ENCODE measurements at regions not wholly inside any gene's neighbourhood (a gene's known extent, or its start where the extent isn't known, plus 50 kb on each side); places are given as distances from the start of the nearest gene placed in this dataset.

DNA sequence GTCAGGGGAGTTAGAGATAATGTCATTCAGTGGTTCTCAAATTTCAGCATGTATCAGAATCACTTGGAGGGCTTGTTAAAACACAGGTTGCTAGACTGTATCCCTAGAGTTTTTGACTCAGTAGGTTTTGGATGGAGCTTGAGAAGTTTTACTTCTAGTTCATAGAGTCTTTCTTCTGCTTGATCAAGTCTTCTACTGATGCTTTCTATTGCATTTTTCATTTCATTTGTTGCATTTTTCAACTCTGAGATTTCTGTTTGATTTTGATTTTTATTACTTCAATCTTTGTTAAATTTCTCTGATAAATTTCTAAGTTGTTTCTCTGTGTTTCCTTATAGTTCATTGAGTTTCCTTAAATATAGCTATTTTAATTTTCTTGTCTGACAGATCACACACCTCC is 361.4 kb downstream of the RAPGEF2 start:
- H3K79me2 ChIP-seq (ENCODE audit: insufficient read depth, low read length): no peaks in the 10 kb centered on the region
- no peaks in the 10 kb centered on the region for H4K20me1 ChIP-seq (ENCODE audit: insufficient read depth)
- TF ChIP-seq SP1 (IDR thresholded peaks at IDR 0.05; ENCODE audit: low read depth): no peak
- no peak for TF ChIP-seq EZH2 (IDR thresholded peaks at IDR 0.05)
- TF ChIP-seq POLR2A (IDR thresholded peaks at IDR 0.05; ENCODE audit: borderline replicate concordance, extremely low read depth, insufficient read depth, insufficient read length): no peak
- no peak for TF ChIP-seq CBX3 (IDR thresholded peaks at IDR 0.05; ENCODE audit: low read depth)
- no peak for TF ChIP-seq ELF1 (IDR thresholded peaks at IDR 0.05; ENCODE audit: borderline replicate concordance, low read depth)
- TF ChIP-seq JUND (IDR thresholded peaks at IDR 0.05): no peak
- no peak for TF ChIP-seq POLR2AphosphoS5 (IDR thresholded peaks at IDR 0.05; ENCODE audit: low read depth, low read length)
- no peak overlapping the region for H3K9ac ChIP-seq (ENCODE audit: low read length)
- H3K27me3 ChIP-seq (ENCODE audit: insufficient read depth, low read length): no peaks in the 10 kb centered on the region
- H3K9me2 ChIP-seq (ENCODE audit: insufficient read depth): no peaks in the 10 kb centered on the region
- ATAC-seq (no peak), DNase-seq (ENCODE audit: low read depth, low spot score) (no peak)
- H3K4me3 ChIP-seq (replicated peaks in 1 of 2; ENCODE audit: low read depth in 1 of 2, low read length in 2 of 2): no peak overlapping the region
- H3K4me2 ChIP-seq (ENCODE audit: low read length): no peak overlapping the region
- ChIA-PET POLR2A (no interaction called here), CTCF (interaction anchor here (1.7 kb wide), 1 partner anchor 9 kb away, joined by 4 read pairs; no protein-coding TSS in a partner anchor), RAD21 (ENCODE audit: low non-redundant PET in 1 of 2, low total read pairs in 2 of 2, uncharacterized antibody in 2 of 2, unreplicated experiment in 2 of 2) (no interaction called here)
- H2AFZ ChIP-seq (ENCODE audit: low read depth, low read length, poor library complexity, severe bottlenecking): no peak overlapping the region
- no TSS peak for BruUV-seq (replicated peaks)
- no peaks in the 10 kb centered on the region for H3K36me3 ChIP-seq (ENCODE audit: control insufficient read depth in 1 of 2, insufficient read depth in 2 of 2, low read length in 2 of 2)
- no peak overlapping the region for H3K27ac ChIP-seq (ENCODE audit: low read depth, low read length)
- no peaks in the 10 kb centered on the region for H3K9me3 ChIP-seq (ENCODE audit: control insufficient read depth in 1 of 2, insufficient read depth in 1 of 2, low read depth in 1 of 2, low read length in 2 of 2)
- intact Hi-C loops (cut with micrococcal nuclease): no loop called here
- no peaks in the 10 kb centered on the region for H3K4me1 ChIP-seq (ENCODE audit: control insufficient read depth in 1 of 2, insufficient read depth in 2 of 2, low read length in 2 of 2)

DNA sequence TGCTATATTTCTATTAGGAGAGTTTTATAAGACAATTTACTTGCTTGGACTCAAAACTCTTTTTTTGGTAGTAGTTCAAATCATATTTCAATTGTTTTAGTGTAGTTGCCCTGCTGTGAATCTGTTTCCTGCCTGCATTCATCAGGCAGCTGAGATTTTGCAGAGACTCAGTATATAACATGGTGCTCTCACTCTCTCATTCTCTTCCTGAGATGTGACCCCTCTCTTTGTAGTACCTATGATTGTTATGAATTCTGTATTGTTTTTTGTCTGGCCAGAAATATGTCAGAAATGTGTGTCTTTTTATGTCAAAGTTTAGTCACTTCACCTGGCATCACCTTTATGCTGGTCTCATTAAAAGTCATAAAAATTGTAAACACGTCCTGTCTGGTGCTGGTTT is 374.0 kb downstream of the RAPGEF2 start:
- BruUV-seq (replicated peaks): no TSS peak
- ChIA-PET CTCF (no interaction called here), RAD21 (ENCODE audit: low non-redundant PET in 1 of 2, low total read pairs in 2 of 2, uncharacterized antibody in 2 of 2, unreplicated experiment in 2 of 2) (no interaction called here), POLR2A (no interaction called here)
- no peaks in the 10 kb centered on the region for H3K27me3 ChIP-seq (ENCODE audit: insufficient read depth, low read length)
- H3K4me3 ChIP-seq (replicated peaks in 1 of 2; ENCODE audit: low read depth in 1 of 2, low read length in 2 of 2): no peak overlapping the region
- no peaks in the 10 kb centered on the region for H3K9me3 ChIP-seq (ENCODE audit: control insufficient read depth in 1 of 2, insufficient read depth in 1 of 2, low read depth in 1 of 2, low read length in 2 of 2)
- H2AFZ ChIP-seq (ENCODE audit: low read depth, low read length, poor library complexity, severe bottlenecking): no peak overlapping the region
- ATAC-seq (no peak), DNase-seq (ENCODE audit: low read depth, low spot score) (no peak)
- no peak overlapping the region for H3K4me2 ChIP-seq (ENCODE audit: low read length)
- no peaks in the 10 kb centered on the region for H3K36me3 ChIP-seq (ENCODE audit: control insufficient read depth in 1 of 2, insufficient read depth in 2 of 2, low read length in 2 of 2)
- TF ChIP-seq, protein P1, sequence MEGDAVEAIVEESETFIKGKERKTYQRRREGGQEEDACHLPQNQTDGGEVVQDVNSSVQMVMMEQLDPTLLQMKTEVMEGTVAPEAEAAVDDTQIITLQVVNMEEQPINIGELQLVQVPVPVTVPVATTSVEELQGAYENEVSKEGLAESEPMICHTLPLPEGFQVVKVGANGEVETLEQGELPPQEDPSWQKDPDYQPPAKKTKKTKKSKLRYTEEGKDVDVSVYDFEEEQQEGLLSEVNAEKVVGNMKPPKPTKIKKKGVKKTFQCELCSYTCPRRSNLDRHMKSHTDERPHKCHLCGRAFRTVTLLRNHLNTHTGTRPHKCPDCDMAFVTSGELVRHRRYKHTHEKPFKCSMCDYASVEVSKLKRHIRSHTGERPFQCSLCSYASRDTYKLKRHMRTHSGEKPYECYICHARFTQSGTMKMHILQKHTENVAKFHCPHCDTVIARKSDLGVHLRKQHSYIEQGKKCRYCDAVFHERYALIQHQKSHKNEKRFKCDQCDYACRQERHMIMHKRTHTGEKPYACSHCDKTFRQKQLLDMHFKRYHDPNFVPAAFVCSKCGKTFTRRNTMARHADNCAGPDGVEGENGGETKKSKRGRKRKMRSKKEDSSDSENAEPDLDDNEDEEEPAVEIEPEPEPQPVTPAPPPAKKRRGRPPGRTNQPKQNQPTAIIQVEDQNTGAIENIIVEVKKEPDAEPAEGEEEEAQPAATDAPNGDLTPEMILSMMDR (IDR thresholded peaks at IDR 0.05 in 2 of 3, conservative IDR thresholded peaks at IDR 0.05 in 1 of 3; ENCODE audit: borderline replicate concordance in 1 of 3, insufficient read depth in 1 of 3, low read depth in 2 of 3, low read length in 2 of 3): no peak
- TF ChIP-seq TCF7L2 (IDR thresholded peaks at IDR 0.05; ENCODE audit: borderline replicate concordance, extremely low read depth, insufficient read depth, insufficient read length): no peak
- TF ChIP-seq, protein P2, sequence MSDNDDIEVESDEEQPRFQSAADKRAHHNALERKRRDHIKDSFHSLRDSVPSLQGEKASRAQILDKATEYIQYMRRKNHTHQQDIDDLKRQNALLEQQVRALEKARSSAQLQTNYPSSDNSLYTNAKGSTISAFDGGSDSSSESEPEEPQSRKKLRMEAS (IDR thresholded peaks at IDR 0.05): no peak
- TF ChIP-seq EGR1 (IDR thresholded peaks at IDR 0.05; ENCODE audit: low read depth): no peak
- no peak for TF ChIP-seq POLR2AphosphoS5 (IDR thresholded peaks at IDR 0.05; ENCODE audit: low read depth, low read length)
- no peak for TF ChIP-seq CBX3 (IDR thresholded peaks at IDR 0.05; ENCODE audit: low read depth)
- TF ChIP-seq FOSL1 (IDR thresholded peaks at IDR 0.05; ENCODE audit: low read depth): no peak
- no peak for TF ChIP-seq ZFX (IDR thresholded peaks at IDR 0.05)
- no peak for TF ChIP-seq JUND (IDR thresholded peaks at IDR 0.05)
- no peak for TF ChIP-seq EZH2phosphoT487 (IDR thresholded peaks at IDR 0.05; ENCODE audit: borderline replicate concordance)
- TF ChIP-seq, protein P3, sequence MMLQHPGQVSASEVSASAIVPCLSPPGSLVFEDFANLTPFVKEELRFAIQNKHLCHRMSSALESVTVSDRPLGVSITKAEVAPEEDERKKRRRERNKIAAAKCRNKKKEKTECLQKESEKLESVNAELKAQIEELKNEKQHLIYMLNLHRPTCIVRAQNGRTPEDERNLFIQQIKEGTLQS (IDR thresholded peaks at IDR 0.05): no peak
- TF ChIP-seq, protein P4, sequence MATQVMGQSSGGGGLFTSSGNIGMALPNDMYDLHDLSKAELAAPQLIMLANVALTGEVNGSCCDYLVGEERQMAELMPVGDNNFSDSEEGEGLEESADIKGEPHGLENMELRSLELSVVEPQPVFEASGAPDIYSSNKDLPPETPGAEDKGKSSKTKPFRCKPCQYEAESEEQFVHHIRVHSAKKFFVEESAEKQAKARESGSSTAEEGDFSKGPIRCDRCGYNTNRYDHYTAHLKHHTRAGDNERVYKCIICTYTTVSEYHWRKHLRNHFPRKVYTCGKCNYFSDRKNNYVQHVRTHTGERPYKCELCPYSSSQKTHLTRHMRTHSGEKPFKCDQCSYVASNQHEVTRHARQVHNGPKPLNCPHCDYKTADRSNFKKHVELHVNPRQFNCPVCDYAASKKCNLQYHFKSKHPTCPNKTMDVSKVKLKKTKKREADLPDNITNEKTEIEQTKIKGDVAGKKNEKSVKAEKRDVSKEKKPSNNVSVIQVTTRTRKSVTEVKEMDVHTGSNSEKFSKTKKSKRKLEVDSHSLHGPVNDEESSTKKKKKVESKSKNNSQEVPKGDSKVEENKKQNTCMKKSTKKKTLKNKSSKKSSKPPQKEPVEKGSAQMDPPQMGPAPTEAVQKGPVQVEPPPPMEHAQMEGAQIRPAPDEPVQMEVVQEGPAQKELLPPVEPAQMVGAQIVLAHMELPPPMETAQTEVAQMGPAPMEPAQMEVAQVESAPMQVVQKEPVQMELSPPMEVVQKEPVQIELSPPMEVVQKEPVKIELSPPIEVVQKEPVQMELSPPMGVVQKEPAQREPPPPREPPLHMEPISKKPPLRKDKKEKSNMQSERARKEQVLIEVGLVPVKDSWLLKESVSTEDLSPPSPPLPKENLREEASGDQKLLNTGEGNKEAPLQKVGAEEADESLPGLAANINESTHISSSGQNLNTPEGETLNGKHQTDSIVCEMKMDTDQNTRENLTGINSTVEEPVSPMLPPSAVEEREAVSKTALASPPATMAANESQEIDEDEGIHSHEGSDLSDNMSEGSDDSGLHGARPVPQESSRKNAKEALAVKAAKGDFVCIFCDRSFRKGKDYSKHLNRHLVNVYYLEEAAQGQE (IDR thresholded peaks at IDR 0.05; ENCODE audit: low read depth): no peak
- TF ChIP-seq SRF (IDR thresholded peaks at IDR 0.05; ENCODE audit: low read depth): no peak
- no peak for TF ChIP-seq RAD21 (IDR thresholded peaks at IDR 0.05; ENCODE audit: low read depth)
- no peak for TF ChIP-seq ELF1 (IDR thresholded peaks at IDR 0.05; ENCODE audit: borderline replicate concordance, low read depth)
- intact Hi-C loops (cut with micrococcal nuclease): no loop called here
- no peaks in the 10 kb centered on the region for H3K9me2 ChIP-seq (ENCODE audit: insufficient read depth)
- H4K20me1 ChIP-seq (ENCODE audit: insufficient read depth): no peaks in the 10 kb centered on the region
- no peaks in the 10 kb centered on the region for H3K4me1 ChIP-seq (ENCODE audit: control insufficient read depth in 1 of 2, insufficient read depth in 2 of 2, low read length in 2 of 2)
- no peak overlapping the region for H3K9ac ChIP-seq (ENCODE audit: low read length)
- H3K79me2 ChIP-seq (ENCODE audit: insufficient read depth, low read length): no peaks in the 10 kb centered on the region
- no peak overlapping the region for H3K27ac ChIP-seq (ENCODE audit: low read depth, low read length)

Data from HCT116 (cell line).